Aorta (tissue), 5 donors: ENCODE measurements at regions not wholly inside any gene's neighbourhood (a gene's known extent, or its start where the extent isn't known, plus 50 kb on each side); places are given as distances from the start of the nearest gene placed in this dataset.

Experiments
- ATAC-seq: fragments of 200-7000 bp; cut with Tn5 transposase; one replicate; pipeline ENCODE4 v1.9.1; 2022; ENCODE audit warnings: moderate library complexity; ENCODE audit not compliant: low FRiP score
- DNase-seq, 2 donors: peaks; one replicate each; pipeline ENCODE4 v3.0.0-alpha.2; 2020
- H3K27ac ChIP-seq, 2 donors: one replicate each; pipeline ENCODE4 v1.5.1; 2013; ENCODE audit warnings: low read length in 2 of 2, mild to moderate bottlenecking in 2 of 2, moderate library complexity in 2 of 2, control low read depth in 1 of 2, inconsistent platforms in 1 of 2, low read depth in 1 of 2
- H3K27me3 ChIP-seq, 2 donors: one replicate each; pipeline ENCODE4 v1.6.1; 2013; ENCODE audit warnings: control low read depth in 1 of 2, low read length in 1 of 2, mild to moderate bottlenecking in 1 of 2, moderate library complexity in 1 of 2; ENCODE audit not compliant: insufficient read depth in 2 of 2, control insufficient read depth in 1 of 2
- H3K36me3 ChIP-seq, 2 donors: one replicate each; pipeline ENCODE4 v1.6.1; 2013; ENCODE audit warnings: control low read depth in 1 of 2, low read length in 1 of 2, mild to moderate bottlenecking in 1 of 2; ENCODE audit not compliant: insufficient read depth in 2 of 2, control insufficient read depth in 1 of 2
- H3K4me1 ChIP-seq, 2 donors: one replicate each; pipeline ENCODE4 v1.6.1; 2013; ENCODE audit warnings: low read length in 2 of 2, control low read depth in 1 of 2, mild to moderate bottlenecking in 1 of 2, moderate library complexity in 1 of 2; ENCODE audit not compliant: insufficient read depth in 2 of 2, control insufficient read depth in 1 of 2
- H3K4me3 ChIP-seq, 2 donors: one replicate each; pipeline ENCODE4 v1.5.1; 2013; ENCODE audit warnings: low read length in 2 of 2, control low read depth in 1 of 2, mild to moderate bottlenecking in 1 of 2
- H3K9me3 ChIP-seq: one replicate; pipeline ENCODE4 v1.6.1; 2013; ENCODE audit warnings: mild to moderate bottlenecking, low read length; ENCODE audit not compliant: control insufficient read depth
- WGBS, 2 donors: extraction: QIAGEN DNeasy Blood & Tissue Kit; methylation state at CpG; one replicate each; pipeline ENCODE4 v1.1.7; 2013; 5-methylcytosine and 5-hydroxymethylcytosine counted together
- intact Hi-C, 2 donors: fragments of 100-400 bp; cut with DNase I; formaldehyde crosslinking; loops; one replicate each; pipeline versions ENCODE4 v1.14.2 to v1.15.0; 2022
- donor health status: healthy with polysubstance abuse.
- donor health status: Bipolar disorder and iron deficiency.
- donor health status: DM: no; HTN: no; CAD: no.
- donor health status: DM: no; HTN: no; CAD: no.
- donor health status: DM: yes; HTN: yes; CAD: no.

DNA sequence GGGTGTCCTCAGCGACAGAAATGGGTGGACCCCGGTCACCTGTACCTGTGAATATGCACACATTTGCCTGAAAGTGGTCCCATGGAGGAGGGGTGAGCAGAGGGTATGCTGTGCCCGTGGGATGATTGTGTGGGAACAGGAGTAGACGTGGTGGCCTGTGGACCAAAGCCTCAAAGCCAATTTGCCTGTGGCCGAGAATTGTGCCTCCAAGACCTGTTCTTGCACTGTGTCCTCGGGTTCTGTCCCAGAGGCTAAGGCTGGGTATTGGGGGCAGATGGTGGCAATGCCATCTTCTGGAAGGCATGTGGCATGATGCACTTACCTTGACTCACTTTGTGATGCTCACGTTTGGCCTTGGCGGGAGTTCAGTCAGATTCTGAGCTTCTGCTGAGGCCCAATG lies 351.0 kb downstream of the TCERG1L start:
- WGBS, 2 donors: 77 to 82% methylated on average over 8 of the region's 8 CpGs
- H3K9me3 ChIP-seq: no peaks in the 10 kb centered on the region
- ATAC-seq (no peak), DNase-seq (no peak)
- intact Hi-C loops: no loop called here
- H3K27me3 ChIP-seq: no peaks in the 10 kb centered on the region
- H3K4me1 ChIP-seq: no peaks in the 10 kb centered on the region
- no peak overlapping the region for H3K4me3 ChIP-seq
- no peaks in the 10 kb centered on the region for H3K36me3 ChIP-seq
- H3K27ac ChIP-seq: no peak overlapping the region

DNA sequence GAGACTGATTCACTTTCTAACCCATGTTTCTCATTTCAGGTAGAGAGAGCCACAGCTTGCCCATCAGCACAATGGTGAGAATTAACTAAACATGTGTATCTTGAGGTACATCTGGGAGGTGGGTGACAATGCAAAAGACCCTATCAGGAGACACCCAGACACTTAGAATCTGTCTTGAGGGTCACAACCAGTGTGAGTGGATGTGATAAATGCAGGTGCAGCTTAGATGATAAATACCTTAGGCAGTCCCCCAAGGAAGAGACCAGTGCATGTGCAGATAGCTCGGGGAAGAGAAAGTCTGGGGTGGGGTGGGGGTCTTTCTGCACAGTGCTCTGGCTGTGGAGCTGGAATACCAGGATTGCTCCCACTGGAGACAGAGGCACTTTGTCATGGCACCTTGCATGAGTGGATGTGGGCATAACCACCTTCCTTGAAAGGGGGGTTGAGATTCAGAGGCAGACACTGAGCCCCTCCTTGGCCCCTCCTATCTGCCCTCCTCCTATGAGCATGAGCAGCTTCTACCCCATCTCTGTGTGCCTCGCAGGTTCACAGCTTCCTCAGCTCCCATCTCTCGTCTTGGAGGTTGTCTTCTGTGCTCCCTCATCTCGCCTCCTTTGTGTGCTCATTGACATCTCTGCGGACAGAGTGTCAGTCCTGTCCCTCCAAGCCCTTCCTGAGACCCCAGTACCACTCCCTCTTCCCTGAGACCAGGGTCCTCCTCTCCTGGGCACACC lies 349.8 kb downstream of the TCERG1L start:
- no peaks in the 10 kb centered on the region for H3K27me3 ChIP-seq
- no peaks in the 10 kb centered on the region for H3K36me3 ChIP-seq
- no peak overlapping the region for H3K27ac ChIP-seq
- no peak for DNase-seq
- no peak overlapping the region for H3K4me3 ChIP-seq
- no peak for ATAC-seq
- H3K9me3 ChIP-seq: no peaks in the 10 kb centered on the region
- intact Hi-C loops: no loop called here
- WGBS, 2 donors: 81 to 86% methylated on average over 5 of the region's 5 CpGs
- H3K4me1 ChIP-seq: no peaks in the 10 kb centered on the region

DNA sequence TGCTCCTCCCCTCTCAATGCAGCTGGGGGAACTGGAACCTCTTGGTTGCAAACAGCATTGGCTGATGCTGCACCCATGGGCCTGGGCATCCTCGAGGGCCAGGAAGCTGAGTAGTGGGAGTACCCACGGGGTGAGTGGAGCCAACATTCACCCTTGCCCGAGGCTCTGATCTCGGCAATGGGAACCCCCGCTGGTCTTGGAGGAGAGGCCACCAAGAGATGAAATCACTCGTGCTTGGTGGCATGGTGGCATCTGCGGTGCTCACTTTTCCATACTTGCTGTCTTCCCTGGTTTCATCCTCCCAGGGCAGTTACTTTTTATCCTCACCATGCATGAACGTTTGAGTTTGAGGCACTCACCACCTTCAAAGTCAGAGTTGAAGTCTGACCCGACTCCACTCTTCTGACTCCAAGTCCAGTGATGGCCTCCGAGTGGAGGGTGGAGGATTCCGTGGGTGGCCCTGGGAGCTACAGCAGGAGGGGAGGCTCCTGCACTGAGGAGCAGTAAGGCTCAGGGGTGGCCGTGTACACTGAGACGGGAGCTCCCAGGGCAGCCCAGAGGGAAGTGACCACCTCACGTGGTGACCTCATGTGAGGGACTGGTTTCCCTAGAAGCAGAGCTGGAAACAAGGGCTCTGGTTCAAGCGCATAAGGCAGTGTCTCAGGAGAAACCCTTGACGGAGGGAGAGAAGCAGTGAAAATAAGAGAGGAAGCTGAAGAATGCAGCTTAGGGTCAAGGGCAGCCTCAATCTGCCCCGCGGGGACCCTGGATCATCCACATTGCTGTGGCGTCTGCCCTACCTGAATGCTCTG lies 349.1 kb downstream of the TCERG1L start:
- no peaks in the 10 kb centered on the region for H3K36me3 ChIP-seq
- 64 to 68% methylated on average over 19 of the region's 19 CpGs for WGBS, 2 donors

GRCh38 chr10:130963052-130963393 lies 348.5 kb downstream of the TCERG1L start:
- Histone ChIP-seq H3K4me3 (no peak overlapping the region), H3K27ac (no peak overlapping the region), H3K27me3 (no peaks in the 10 kb centered on the region), H3K4me1 (no peaks in the 10 kb centered on the region), H3K9me3 (no peaks in the 10 kb centered on the region), H3K36me3 (no peaks in the 10 kb centered on the region)
- 58 to 62% methylated on average over 9 of the region's 9 CpGs for WGBS, 2 donors
- intact Hi-C loops: no loop called here
- no peak for ATAC-seq
- DNase-seq: no peak

More for the DNA sequence above, 349.1 kb downstream of the TCERG1L start:
- Histone ChIP-seq H3K4me1 (no peaks in the 10 kb centered on the region), H3K27me3 (no peaks in the 10 kb centered on the region), H3K9me3 (no peaks in the 10 kb centered on the region), H3K27ac (no peak overlapping the region), H3K4me3 (no peak overlapping the region)
- intact Hi-C loops: no loop called here
- DNase-seq (no peak), ATAC-seq (no peak)

GRCh38 chr10:130963786-130964522 lies 347.6 kb downstream of the TCERG1L start:
- DNase-seq (peak in 1 of 2 donors; percentile 19), ATAC-seq (no peak)
- no peaks in the 10 kb centered on the region for H3K36me3 ChIP-seq
- no peak overlapping the region for H3K4me3 ChIP-seq
- no peaks in the 10 kb centered on the region for H3K4me1 ChIP-seq
- no peaks in the 10 kb centered on the region for H3K9me3 ChIP-seq
- no peak overlapping the region for H3K27ac ChIP-seq
- no peaks in the 10 kb centered on the region for H3K27me3 ChIP-seq
- intact Hi-C loops: no loop called here
- WGBS, 2 donors: 57 to 67% methylated on average over 16 of the region's 16 CpGs

DNA sequence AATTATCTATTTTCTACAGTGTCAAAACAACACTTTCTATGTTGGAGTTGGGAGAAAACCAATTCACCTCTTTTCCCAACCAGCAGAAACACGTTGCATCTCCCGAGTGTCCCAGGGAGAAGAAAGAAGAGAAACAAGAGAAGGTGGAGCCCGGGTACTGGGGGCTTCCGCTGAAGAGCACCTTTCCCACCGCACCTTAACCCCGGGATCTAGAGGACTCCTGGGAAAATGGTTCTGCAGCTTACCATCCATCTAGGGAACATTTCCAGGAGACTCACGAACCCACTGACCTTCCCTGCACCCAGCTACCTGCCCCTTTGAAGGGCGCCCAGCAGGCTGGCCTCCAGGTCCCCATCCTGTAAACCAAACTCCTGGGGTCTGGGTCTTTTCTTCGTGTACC lies 346.8 kb downstream of the TCERG1L start:
- ATAC-seq (no peak), DNase-seq (peak in 1 of 2 donors; percentile 16)
- no peaks in the 10 kb centered on the region for H3K36me3 ChIP-seq
- H3K4me3 ChIP-seq: no peak overlapping the region
- H3K4me1 ChIP-seq: no peaks in the 10 kb centered on the region
- intact Hi-C loops: no loop called here
- no peaks in the 10 kb centered on the region for H3K27me3 ChIP-seq
- no peaks in the 10 kb centered on the region for H3K9me3 ChIP-seq
- 78 to 80% methylated on average over 9 of the region's 9 CpGs for WGBS, 2 donors
- H3K27ac ChIP-seq: no peak overlapping the region

GRCh38 chr10:130967161-130967560 lies 344.4 kb downstream of the TCERG1L start:
- ATAC-seq (no peak), DNase-seq (no peak)
- Histone ChIP-seq H3K36me3 (no peaks in the 10 kb centered on the region), H3K9me3 (no peaks in the 10 kb centered on the region), H3K27me3 (no peaks in the 10 kb centered on the region), H3K27ac (no peak overlapping the region), H3K4me1 (no peaks in the 10 kb centered on the region), H3K4me3 (no peak overlapping the region)
- WGBS, 2 donors: 83 to 85% methylated on average over 5 of the region's 5 CpGs
- intact Hi-C loops: no loop called here

DNA sequence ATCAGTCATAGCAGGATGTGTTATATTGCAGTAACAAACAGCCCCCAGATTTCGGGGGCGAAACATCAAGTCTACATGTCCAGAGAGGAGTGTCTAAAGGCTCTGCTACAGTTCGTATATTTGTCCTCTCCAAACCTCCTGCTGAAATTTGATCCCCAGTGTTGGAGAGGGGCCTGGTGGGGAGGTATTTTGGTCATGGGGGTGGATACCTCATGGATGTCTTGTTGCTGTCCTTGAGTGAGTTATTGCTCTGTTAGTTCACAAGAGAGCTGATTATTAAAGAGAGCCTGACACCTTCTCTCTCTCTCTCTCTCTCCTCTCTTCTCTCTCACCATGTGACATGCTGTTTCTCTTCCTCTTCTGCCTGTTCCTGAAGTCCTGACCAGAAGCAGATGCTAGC lies 343.7 kb downstream of the TCERG1L start:
- Histone ChIP-seq H3K27ac (no peak overlapping the region), H3K4me3 (no peak overlapping the region), H3K9me3 (no peaks in the 10 kb centered on the region), H3K27me3 (no peaks in the 10 kb centered on the region), H3K36me3 (no peaks in the 10 kb centered on the region), H3K4me1 (no peaks in the 10 kb centered on the region)
- no peak for ATAC-seq
- intact Hi-C loops: no loop called here
- DNase-seq: no peak
- WGBS, 2 donors: 55 to 57% methylated on average over 3 of the region's 3 CpGs
